Right lobe of liver (tissue), 4 donors: ENCODE measurements at regions not wholly inside any gene's neighbourhood (a gene's known extent, or its start where the extent isn't known, plus 50 kb on each side); places are given as distances from the start of the nearest gene placed in this dataset.

Experiments used
- POLR2A ChIP-seq: fragments of 450-650 bp; IDR thresholded peaks from one replicate; pipeline ENCODE4 v1.6.1; 2017; ENCODE audit warnings: antibody characterized with exemption, mild to moderate bottlenecking
- TF ChIP-seq, protein P1 (sequence below), 4 donors: fragments of 200-600 bp in 3 of 4; fragments of 450-650 bp in 1 of 4; IDR thresholded peaks; one replicate each; pipeline versions ENCODE4 v1.5.1 to v1.8.0; 2016 to 2022; ENCODE audit warnings: antibody characterized with exemption in 4 of 4, mild to moderate bottlenecking in 2 of 4
- donor health status: DM: no; HTN: no; CAD: no.
- donor health status: DM: no; HTN: no; CAD: no.
- donor health status: DM: no; HTN: yes; CAD: no.

DNA sequence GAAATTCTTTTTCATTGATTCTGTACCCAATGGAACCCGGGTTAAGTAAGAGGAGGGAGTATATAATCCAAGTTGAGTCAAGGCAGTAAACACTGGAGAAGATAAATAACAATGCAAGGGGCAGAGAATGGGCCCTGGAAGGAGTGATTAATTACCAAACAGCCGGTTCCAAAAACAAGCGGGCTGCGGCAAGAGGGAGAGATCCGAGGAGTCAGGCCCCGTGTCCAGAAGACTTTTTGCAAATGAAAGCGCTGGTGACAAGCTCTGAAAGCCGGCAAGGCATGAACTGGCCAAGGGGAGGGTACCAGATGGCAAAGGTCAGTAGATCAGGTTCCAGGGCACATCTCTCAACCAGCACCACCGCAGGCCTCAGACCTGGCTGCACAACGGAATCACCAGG, 294.9 kb downstream of the BCOR start:
- TF ChIP-seq, protein P1, sequence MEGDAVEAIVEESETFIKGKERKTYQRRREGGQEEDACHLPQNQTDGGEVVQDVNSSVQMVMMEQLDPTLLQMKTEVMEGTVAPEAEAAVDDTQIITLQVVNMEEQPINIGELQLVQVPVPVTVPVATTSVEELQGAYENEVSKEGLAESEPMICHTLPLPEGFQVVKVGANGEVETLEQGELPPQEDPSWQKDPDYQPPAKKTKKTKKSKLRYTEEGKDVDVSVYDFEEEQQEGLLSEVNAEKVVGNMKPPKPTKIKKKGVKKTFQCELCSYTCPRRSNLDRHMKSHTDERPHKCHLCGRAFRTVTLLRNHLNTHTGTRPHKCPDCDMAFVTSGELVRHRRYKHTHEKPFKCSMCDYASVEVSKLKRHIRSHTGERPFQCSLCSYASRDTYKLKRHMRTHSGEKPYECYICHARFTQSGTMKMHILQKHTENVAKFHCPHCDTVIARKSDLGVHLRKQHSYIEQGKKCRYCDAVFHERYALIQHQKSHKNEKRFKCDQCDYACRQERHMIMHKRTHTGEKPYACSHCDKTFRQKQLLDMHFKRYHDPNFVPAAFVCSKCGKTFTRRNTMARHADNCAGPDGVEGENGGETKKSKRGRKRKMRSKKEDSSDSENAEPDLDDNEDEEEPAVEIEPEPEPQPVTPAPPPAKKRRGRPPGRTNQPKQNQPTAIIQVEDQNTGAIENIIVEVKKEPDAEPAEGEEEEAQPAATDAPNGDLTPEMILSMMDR (IDR thresholded peaks at IDR 0.05): no peak
- no peak for TF ChIP-seq POLR2A
